Fibroblast of skin of back (primary cell): ENCODE measurements at regions not wholly inside any gene's neighbourhood (a gene's known extent, or its start where the extent isn't known, plus 50 kb on each side); places are given as distances from the start of the nearest gene placed in this dataset.
"Not testable (repeated sequence)": the region's sequence is repeated elsewhere in the genome, so short reads cannot be mapped to it uniquely, and the experiment has no call there.

Source experiments
- DNase-seq: peaks from one replicate; pipeline ENCODE4 v3.0.0-alpha.2; 2013

DNA sequence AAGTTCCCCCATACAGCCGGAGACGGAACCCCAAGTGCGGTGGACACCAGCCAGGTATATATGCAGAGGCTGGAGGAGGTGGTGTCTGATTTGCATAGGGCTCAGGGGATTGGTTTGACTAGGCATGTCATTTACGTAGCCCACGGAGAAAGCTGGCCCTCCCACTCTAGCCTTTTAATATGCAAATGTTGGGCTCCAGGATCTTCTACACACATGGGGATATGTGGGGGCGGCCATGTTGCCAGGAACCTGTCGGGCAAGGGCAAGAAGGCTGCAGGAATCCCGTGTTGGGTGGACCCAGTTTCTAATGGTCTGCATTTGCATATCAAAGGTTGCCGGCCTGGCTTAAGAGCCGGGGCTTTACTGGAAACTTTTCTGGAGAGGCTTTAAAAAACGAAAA lies 57.4 kb downstream of the FTHL17 start:
- not testable (repeated sequence) for DNase-seq

DNA sequence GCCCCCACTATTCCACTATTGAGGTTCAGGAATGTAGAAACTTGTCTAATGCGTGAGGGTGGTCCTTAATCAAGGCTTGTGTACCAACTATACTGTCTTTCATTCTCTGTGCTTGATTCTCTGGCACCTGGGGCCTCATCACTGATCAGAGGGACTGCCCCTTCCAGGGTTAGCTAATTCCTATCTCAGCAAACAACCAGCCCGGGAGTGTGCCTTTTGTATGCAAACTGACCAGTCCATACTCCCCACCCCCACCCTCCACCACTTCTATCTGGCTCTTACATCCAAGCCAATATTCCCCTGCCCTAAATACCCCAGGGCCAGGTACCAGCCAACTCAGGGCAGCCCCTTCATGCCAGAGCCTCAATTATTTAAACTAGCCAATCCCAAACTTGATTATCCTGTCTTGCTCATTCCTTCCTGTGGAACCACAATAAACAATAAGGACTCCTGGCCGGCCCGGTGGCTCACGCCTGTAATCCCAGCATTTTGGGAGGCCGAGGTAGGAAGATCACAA lies 59.3 kb downstream of the FTHL17 start:
- no peak for DNase-seq

DNA sequence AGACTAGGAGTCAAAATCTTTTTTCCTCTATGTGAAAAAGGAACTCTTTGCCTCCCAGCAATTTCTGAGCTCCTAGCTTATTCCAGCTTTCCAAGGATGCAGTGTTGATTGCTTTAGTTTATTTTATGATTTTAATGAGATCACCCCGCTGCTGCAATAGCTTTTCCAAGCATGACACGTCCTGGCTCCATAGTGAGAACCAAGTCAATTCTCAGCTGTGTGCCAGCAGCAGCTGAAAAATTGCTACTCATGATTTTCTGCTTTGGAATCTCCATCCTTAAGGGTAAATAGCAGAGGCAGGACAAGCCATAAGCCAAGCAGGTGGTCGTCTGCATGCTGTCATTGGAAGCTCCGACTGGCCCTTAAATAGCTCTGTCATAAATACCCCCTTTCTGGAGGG lies 64.5 kb downstream of the FTHL17 start:
- no peak for DNase-seq

DNA sequence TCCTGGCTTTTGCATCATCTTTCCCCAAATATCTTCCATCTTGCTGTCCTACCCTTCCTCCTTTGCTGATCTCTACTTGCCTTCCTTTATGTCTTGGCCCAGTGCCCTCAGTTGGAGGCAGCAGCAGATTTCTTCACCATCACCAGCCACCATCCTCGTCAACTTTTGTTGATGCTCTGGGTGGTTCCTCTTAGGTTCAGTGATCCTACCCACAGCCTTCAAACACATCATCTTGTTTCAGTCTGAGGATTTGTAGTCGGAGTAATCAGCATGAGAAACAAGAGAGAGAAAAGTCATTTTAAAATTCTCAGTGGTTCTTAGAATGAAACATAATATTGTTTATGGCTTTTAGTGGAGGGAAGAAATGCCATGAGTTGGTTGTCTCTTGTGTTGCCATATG lies 65.8 kb downstream of the FTHL17 start:
- DNase-seq = no peak

DNA sequence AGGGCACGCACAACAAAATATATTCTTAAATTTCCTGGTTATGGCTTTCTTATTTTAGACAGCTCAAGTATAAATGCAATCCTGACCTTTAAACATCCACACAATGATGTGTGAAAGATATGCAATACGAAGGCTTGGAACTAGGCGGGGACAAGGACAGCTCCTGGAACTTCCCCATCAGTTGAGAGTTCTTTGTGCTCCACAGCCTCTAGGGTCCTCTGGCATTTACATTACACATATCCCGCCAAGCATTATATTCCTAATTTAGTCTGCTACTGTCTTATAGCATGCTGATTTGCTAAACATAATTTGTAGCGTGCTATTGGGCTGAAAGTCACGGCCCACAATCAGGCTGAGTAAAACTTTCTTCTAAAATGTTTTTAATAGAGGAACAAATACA lies 74.4 kb downstream of the FTHL17 start:
- DNase-seq = no peak

DNA sequence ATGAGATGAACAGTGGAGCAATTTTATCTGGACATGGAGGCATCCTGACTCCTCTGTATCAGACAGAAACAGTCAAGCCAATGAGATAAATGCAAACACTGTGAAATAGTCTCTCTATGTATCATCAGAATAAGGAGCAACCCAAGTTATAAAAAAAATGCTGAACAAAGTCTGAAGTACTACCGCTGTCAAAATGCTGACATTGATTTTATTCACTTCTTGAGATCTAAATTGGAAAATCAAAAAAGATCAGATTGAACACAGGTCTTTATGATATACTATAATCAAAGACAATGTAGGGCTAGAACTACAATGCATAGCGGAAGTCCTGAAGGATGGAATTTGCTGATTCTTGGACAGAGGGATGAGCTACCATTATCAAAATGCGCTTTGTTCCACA lies 76.1 kb downstream of the FTHL17 start:
- no peak for DNase-seq

DNA sequence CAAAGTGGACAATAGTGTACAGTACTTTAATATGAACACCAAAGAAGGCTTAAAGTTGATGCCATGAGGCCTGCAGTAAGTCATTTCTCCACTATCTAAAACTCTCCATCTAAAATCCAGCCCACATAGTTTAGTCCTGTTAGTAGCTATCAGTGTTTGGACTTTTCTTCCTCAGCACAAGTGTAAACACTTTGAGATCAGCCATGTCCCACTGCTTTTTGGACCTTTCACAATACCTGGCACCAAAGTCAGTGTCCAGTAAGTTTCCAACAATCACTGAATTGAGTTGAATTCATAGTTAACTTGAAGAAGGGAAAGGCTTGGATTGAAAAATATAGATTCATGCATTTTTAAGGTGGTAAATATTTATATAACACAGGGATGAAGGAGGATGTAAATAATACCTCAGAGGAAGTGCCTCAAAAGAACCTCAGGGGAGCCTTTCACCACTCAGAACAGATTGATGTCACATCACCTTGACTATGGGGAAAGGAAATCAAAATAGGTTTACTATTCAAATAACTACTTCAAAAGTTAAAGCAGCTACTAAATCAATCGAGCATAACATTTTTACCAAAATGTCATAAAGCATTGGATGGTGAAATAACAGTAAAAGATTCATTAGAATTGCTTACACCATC lies 76.7 kb downstream of the FTHL17 start:
- DNase-seq = no peak

DNA sequence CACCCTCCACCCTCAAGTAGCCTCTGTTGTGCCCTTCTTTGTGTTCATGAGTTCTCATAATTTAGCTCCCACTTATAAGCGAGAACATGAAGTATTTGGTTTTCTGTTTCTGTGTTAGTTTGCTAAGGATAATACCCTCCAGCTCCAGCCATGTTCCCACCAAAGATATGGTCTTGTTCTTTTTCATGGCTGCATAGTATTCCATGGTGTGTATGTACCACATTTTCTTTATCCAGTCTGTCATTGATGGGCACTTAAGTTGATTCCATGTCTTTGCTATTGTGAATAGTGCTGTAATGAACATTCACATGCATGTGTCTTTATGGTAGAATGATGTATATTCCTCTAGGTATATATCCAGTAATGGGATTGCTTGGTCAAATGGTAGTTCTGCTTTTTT lies 77.8 kb downstream of the FTHL17 start:
- not testable (repeated sequence) for DNase-seq

DNA sequence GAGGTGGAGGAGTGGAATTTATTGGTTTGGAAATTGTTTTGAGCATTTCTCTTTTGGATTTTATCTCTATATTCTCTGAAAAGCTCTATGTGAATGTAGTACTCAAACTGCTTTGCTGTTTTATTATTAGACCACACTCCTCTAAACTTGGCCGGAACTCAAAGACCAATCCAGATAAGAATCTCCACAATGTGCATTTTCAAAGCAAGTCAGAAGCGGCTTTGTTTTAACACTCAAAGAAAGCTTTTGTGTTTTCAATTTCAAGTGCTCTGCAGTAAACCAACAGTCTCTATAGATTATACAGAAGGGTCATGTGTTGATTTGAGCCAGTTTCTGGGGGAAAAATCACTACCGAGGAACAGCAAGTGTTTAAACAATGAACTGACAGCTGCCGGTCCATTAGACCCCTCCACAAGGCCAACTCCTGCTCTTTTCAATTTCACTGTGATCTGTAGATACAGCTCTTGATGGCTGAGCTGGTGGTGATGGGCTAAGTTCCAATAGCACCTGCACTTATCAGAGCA lies 79.4 kb downstream of the FTHL17 start:
- DNase-seq = no peak

DNA sequence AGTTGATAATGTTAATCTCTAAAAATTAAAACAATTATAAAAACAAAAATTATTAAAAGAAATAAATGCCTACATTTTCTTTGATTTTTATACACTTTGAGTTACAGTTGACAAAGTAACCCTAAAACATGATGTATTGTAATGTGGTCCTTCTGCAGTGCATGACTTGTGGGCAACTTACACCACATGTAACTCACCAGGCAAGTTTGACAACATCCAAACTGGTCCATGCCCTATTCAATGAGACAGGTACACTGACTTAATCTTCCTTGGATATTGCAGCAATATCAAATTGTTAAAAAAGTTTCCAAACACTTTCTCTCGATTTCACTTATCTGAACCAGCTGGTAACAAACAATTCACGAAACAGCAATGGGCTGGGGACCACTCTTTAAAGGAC lies 81.5 kb downstream of the FTHL17 start:
- no peak for DNase-seq

DNA sequence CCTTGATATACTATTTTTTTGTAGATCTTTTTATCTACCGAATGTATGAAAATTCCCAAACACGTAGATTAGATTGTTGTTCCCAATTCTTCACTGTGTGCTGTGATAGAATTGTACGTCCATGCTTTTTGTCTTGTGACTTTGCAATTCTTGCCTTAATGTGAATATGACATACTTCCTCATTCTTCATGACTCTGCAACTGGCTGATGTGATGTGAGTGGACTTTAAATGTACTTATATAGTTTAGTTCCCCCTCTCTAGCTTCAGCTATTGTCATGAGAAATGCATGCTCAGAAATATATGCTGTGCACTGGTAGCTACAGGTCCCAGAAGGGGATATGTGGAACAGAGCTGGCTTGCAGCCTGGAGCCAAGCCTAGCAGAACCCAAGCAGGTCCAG lies 89.4 kb downstream of the FTHL17 start:
- DNase-seq = no peak

DNA sequence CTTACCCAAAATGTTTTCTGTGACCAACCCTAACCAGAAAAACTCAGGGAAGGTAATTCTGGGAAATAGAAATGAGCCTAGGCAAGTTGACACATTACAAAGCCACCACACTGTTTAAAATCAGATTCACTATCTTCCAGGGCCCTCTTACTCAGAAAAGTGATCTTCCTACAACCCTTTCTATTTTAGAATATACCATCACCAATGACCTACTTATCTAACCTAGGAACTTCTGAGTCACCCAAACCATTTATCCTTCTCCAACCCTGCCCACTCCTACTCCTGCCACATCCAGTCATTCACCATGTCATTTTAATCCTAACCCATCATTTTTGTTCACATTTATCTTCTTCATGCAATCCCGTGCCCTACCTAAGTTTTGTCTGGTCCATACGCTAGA lies 89.9 kb downstream of the FTHL17 start:
- no peak for DNase-seq

DNA sequence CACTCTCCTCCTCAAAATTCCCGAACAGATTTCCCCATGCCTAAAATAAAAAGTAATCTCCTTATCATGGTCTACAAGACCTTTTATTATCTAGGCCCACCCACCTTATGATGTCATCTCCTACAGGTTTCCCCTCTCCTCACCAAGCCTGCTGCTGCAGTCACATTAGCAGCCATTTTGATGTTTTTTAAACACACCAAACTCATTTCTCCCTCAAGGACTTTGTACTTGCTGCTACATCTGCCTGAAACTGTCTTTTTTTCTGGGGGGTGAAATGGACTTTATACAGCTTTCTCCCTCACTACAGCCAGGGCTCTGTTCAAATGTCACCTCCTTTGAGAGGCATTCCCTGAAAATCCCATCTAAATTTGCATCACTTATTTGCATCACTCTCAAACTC lies 90.2 kb upstream of the TAB3 start:
- DNase-seq = no peak

DNA sequence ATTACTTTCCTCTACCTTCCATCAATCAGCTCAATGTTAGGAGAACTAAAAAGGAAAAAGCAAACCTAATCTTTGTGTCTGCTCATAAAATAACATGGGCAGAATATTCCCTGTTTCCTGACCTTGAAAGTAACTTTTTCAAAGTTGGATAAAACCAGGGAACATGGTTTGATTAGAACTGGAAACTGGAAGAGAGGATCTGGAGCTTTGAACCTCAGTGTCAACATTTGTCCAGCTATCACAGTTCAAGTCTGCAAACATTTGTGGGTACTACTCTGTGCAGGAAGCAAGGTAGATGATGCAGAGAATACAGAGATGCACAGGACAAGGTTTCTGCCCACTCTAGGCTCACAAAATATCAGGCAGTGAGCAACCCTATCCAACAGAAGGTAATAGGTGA lies 86.4 kb upstream of the TAB3 start:
- DNase-seq = no peak

DNA sequence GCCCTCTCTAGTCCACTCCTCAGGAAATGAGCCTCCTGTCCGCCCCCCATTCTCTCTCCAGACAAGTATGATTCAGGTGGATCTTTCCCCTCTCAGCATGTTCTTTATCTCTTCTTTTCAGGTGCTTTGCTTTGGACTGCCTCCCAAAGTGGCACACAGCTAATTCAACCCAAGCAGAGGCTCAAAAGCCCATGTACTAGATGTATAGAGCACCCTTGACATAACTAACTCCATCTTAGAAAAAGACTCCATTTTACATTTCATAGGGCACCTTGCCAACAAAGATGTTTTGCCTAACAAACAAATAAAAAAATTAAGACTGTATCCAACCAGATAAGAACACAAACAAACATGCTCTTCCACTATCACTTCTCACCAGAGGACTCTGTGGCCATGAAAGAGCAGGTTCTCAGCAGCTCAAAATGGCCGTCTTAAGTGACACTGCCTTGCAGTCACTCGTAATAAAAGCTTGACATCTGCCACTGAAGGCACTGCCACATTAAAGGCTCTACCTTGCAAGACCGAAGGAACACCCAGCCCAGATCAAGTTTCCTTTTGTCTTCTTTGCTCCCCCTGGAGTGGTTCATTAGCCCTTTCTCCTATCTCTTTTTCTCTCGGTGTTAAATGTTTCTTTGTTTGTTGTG lies 84.9 kb upstream of the TAB3 start:
- no peak for DNase-seq

DNA sequence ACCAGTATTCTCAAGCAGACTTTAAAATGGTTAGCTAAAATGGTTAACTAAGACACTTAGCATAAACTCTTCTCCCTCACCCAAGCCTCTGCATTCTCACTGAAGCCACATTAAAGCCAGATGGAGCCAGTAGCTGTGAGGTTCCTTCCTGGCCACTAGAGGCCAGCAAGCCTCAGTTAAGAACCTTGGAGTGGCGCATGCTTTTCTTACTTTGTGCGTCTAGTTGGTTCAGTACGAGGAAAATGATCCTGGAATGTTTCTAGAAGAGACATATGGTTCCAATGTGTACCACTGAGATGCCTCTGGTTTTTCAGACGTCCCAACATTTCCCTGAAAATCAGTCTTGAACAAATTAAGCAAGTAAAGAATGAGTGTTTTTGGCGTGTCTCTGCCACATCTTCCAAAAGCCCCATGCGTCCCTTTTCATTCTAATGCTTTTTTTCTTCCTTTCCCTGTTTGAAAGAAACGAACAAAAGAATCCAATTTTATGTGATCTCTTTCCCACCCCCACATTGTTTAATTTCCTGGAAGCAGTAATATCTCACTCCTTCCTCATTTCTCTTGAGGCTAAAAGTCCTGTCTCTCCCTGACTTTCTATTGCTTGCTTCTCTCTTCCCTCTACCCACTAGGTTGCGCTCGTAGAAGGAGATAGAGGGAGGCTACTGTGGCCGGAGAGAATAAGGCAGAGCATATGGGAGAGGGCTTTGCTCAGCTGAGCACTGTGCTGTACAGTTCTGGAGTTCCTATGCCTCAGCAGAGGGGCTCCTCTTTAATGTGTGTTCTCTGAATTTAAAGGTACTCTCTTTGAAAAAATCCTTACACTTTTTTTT lies 82.9 kb upstream of the TAB3 start:
- DNase-seq = peak; percentile 40

DNA sequence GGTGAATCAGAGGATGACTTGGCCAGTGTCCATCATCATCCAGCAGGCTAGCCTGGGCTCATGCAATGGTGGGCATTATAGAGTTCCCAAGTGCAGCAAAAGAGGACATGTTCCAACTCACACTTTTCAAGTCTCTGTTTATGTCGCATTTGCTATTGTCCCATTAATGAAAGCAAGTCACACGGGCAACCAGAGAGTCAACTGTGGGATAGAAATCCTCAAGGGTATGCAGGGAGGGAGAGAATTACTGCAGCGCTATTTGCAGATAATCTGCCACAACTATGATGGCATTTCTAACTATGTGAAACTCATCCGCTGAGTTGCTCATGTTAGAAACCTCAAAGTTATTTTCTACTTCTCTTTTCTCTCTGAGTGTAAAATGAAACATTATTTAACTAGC lies 78.5 kb upstream of the TAB3 start:
- peak; percentile 0 for DNase-seq

DNA sequence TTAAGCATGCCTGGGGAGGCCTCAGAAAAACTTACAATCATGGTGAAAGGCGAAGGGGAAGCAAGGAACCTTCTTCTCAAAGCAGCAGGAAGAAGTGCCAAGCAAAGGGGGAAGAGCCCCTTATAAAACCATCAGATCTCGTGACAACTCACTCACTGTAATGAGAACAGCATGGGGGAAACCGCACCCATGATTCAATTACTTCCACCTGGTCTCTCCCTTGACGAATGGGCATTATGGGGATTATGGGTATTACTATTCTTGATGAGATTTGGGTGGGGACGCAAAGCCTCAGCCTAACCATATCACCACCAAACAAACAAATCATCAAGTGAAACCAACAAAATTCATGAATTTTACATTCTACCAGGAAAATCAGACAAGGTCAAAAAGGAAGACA lies 76.7 kb upstream of the TAB3 start:
- no peak for DNase-seq

DNA sequence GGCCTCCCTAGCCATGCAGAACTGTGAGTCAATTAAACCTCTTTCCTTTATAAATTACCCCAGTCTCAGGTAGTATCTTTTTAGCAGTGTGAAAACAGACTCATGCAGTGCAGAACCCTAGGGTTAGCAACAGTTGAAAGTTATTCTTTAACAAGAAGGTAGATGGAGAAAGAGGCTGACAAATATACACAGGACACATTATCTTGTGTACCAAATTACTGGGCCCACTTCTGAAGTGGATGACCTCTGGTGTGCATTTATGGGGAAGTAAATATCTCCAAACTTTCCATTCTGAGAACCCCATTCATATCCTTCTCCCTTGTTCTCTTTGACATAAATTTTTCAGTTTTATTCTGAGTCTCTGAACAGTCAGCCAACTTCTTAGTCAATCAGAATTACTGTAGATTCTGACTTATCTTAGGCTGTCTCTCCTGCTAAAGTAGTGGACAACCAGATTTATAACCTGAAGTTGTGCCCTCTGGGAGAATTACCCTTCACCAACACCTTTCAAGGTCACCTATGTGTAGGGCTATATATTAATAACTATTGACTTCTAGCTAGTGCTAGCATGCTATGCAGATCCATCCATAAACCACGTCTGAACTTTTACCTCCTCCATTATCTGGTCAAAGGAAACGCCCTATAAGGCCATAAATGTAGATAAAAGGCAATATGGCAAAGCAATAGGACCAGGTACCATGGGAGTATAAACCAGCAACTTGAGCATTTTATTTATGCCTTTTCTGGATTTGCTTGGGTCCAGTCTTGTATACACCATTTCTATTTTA lies 72.5 kb upstream of the TAB3 start:
- no peak for DNase-seq

DNA sequence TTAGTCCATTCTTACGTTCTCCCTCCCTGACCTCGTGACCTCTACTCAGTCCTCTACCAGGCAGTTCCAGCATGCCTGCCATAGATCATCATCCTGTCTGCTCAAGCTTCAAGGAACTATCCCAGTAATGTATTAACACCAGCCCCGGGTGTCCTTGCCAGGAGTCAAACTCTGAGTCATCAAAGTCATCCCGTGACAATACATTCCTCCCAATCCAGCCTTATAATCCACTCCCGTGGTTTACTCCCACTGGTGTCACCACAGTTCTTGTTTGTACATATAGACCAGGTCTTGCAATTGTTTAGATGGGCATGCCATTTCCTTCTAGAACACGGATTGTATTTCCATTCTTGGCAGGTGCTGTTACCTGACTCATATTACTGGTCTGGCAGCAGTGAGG lies 68.7 kb upstream of the TAB3 start:
- peak; percentile 34 for DNase-seq

DNA sequence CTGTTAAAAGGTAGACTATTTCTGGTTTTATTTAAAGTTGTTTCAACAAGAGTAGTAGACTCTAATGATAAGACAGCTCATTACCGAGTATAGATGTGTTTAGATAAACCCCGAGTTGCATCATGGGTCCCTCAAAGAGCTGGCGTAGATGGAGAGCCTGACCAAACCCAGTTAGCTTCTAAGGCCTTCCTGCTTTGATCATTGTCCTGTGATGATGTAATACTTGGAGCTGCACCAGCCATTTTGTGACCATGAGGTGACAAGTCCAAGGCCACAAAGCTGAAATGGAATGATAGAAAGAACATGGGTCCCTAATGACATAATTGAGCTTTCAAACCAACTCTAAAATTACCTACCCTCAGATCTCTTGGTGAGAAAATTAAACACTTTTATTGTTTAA lies 66.6 kb upstream of the TAB3 start:
- no peak for DNase-seq

DNA sequence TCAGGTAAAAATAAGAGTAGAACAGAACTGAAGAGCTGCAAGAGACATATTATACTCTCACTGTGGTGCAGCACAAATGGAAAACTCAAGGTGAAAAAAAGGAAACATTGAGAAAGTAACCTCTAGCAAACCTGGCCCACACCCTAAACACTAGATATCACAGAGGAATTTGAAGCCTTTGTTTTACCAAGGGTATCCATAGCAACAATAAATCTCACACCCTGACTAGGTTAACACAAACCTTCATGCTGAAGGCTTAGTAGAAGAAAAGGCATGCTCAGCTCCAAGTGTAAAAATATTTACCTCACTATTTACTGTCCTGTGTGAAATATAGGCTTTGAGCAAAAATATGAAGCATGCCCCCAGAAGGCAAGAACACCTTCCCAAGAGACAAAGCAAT lies 61.9 kb upstream of the TAB3 start:
- no peak for DNase-seq

DNA sequence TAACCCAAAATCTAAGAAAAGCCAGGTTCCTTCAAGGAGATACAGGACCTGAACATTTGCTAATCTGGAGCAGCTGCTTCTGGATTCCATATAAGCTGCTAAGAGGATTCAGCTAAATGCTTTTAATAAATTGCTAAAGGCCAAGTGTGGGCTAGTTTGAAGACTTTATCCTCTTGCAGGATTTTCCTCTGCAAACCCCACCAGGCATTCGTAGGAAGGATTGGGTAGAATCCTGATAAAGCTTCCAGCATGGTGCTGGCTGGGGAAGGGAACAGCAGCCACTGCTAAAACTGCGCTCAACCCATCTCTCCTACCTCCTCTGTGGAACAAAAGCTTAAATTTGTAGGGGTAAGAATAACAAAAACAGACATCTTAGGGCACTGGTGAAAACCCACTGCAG lies 61.3 kb upstream of the TAB3 start:
- no peak for DNase-seq
